Liver (tissue), 7 donors: ENCODE measurements at regions not wholly inside any gene's neighbourhood (a gene's known extent, or its start where the extent isn't known, plus 50 kb on each side); places are given as distances from the start of the nearest gene placed in this dataset.

Experiments
- DNase-seq: peaks from one replicate; pipeline ENCODE4 v3.0.0-alpha.2; 2017; ENCODE audit warnings: low spot score
- H3K27ac ChIP-seq, 2 donors: one replicate each; pipeline ENCODE4 v1.7.0; 2013; ENCODE audit warnings: inconsistent platforms in 2 of 2, low read length in 2 of 2, control low read depth in 1 of 2, low read depth in 1 of 2, mild to moderate bottlenecking in 1 of 2
- H3K27me3 ChIP-seq, 4 donors: one replicate each; pipeline versions ENCODE4 v1.6.1 to v1.7.0; 2013; ENCODE audit warnings: low read length in 3 of 4, inconsistent platforms in 1 of 4, mild to moderate bottlenecking in 1 of 4, moderate library complexity in 1 of 4; ENCODE audit not compliant: control insufficient read depth in 4 of 4, insufficient read depth in 4 of 4
- H3K36me3 ChIP-seq, 4 donors: one replicate each; pipeline versions ENCODE4 v1.6.1 to v1.7.0; 2013; ENCODE audit warnings: low read length in 3 of 4, mild to moderate bottlenecking in 3 of 4, low read depth in 1 of 4, moderate library complexity in 1 of 4; ENCODE audit not compliant: control insufficient read depth in 4 of 4, insufficient read depth in 3 of 4
- H3K4me1 ChIP-seq, 4 donors: one replicate each; pipeline versions ENCODE4 v1.6.1 to v1.7.0; 2013; ENCODE audit warnings: low read length in 3 of 4, mild to moderate bottlenecking in 3 of 4, moderate library complexity in 1 of 4; ENCODE audit not compliant: control insufficient read depth in 4 of 4, insufficient read depth in 4 of 4
- H3K4me3 ChIP-seq, 3 donors: one replicate each; pipeline versions ENCODE4 v1.6.1 to v1.7.0; 2013; ENCODE audit warnings: low read length in 3 of 3, control low read depth in 1 of 3, low read depth in 1 of 3, mild to moderate bottlenecking in 1 of 3
- H3K9ac ChIP-seq, 2 donors: one replicate each; pipeline ENCODE4 v1.7.0; 2013; ENCODE audit warnings: low read length in 2 of 2, mild to moderate bottlenecking in 2 of 2, moderate library complexity in 2 of 2, control low read depth in 1 of 2, low read depth in 1 of 2
- H3K9me3 ChIP-seq, 4 donors: one replicate each; pipeline versions ENCODE4 v1.6.1 to v1.7.0; 2013; ENCODE audit warnings: low read length in 3 of 4; ENCODE audit not compliant: control insufficient read depth in 4 of 4
- ATF3 ChIP-seq: IDR thresholded peaks from 2 replicates; pipeline ENCODE4 v1.6.1; 2016; ENCODE audit warnings: antibody characterized with exemption
- EGR1 ChIP-seq, 2 donors: IDR thresholded peaks; 2 replicates each; pipeline ENCODE4 v1.6.1; 2016 to 2018; ENCODE audit warnings: antibody characterized with exemption in 2 of 2, low read depth in 2 of 2
- FOXA1 ChIP-seq: IDR thresholded peaks from 2 replicates; pipeline ENCODE4 v1.6.1; 2016; ENCODE audit warnings: antibody characterized with exemption
- FOXA2 ChIP-seq: IDR thresholded peaks from 2 replicates; pipeline ENCODE4 v1.6.1; 2016; ENCODE audit warnings: antibody characterized with exemption
- GABPA ChIP-seq, 2 donors: IDR thresholded peaks in 1 of 2; conservative IDR thresholded peaks in 1 of 2; 2 replicates each; pipeline ENCODE4 v1.6.1; 2016; ENCODE audit warnings: antibody characterized with exemption in 2 of 2, mild to moderate bottlenecking in 1 of 2, moderate library complexity in 1 of 2
- HNF4A ChIP-seq, 2 donors: conservative IDR thresholded peaks; 2 replicates each; pipeline ENCODE4 v1.6.1; 2016; ENCODE audit warnings: antibody characterized with exemption in 2 of 2, mild to moderate bottlenecking in 2 of 2
- HNF4G ChIP-seq: IDR thresholded peaks from 2 replicates; pipeline ENCODE4 v1.6.1; 2016; ENCODE audit warnings: antibody characterized with exemption
- JUND ChIP-seq, 2 donors: IDR thresholded peaks; 2 replicates each; pipeline ENCODE4 v1.6.1; 2016; ENCODE audit warnings: antibody characterized with exemption in 2 of 2
- MAX ChIP-seq: IDR thresholded peaks from 2 replicates; pipeline ENCODE4 v1.6.1; 2016; ENCODE audit warnings: antibody characterized with exemption
- NR2F2 ChIP-seq: IDR thresholded peaks from 2 replicates; pipeline ENCODE4 v1.6.1; 2016; ENCODE audit warnings: antibody characterized with exemption
- REST ChIP-seq: IDR thresholded peaks from 2 replicates; pipeline ENCODE4 v1.6.1; 2016; ENCODE audit warnings: antibody characterized with exemption, mild to moderate bottlenecking
- RXRA ChIP-seq, 2 donors: IDR thresholded peaks; 2 replicates each; pipeline ENCODE4 v1.6.1; 2017 to 2018; ENCODE audit warnings: antibody characterized with exemption in 2 of 2, mild to moderate bottlenecking in 1 of 2
- SP1 ChIP-seq: IDR thresholded peaks from 2 replicates; pipeline ENCODE4 v1.6.1; 2018; ENCODE audit warnings: antibody characterized with exemption, mild to moderate bottlenecking
- TAF1 ChIP-seq: conservative IDR thresholded peaks from 2 replicates; pipeline ENCODE4 v1.6.1; 2016; ENCODE audit warnings: antibody characterized with exemption, mild to moderate bottlenecking
- YY1 ChIP-seq: IDR thresholded peaks from 2 replicates; pipeline ENCODE4 v1.6.1; 2016; ENCODE audit warnings: antibody characterized with exemption, mild to moderate bottlenecking
- ZBTB33 ChIP-seq: IDR thresholded peaks from 2 replicates; pipeline ENCODE4 v1.6.1; 2016; ENCODE audit warnings: antibody characterized with exemption
- WGBS: extraction: QIAGEN DNeasy Blood & Tissue Kit; methylation state at CpG from one replicate; pipeline ENCODE4 v1.1.7; 2013; 5-methylcytosine and 5-hydroxymethylcytosine counted together
- donor health status: healthy.
- donor health status: healthy.
- donor health status: healthy.
- donor health status: healthy.

- no peak overlapping the region for H3K9ac ChIP-seq
- no peak overlapping the region for H3K27ac ChIP-seq
- H3K27me3 ChIP-seq = peaks cover 0 to 3% (median 0%) of the 10 kb centered on the region in 4 donors
- H3K4me1 ChIP-seq = no peaks in the 10 kb centered on the region
- no peak overlapping the region for H3K4me3 ChIP-seq
- TF ChIP-seq TAF1 (no peak), JUND (IDR thresholded peaks at IDR 0.05) (no peak)
- 69% methylated on average over 18 of the region's 18 CpGs for WGBS
- DNase-seq = no peak
- H3K36me3 ChIP-seq = no peaks in the 10 kb centered on the region
- peaks cover 0 to 4% (median 2%) of the 10 kb centered on the region in 4 donors for H3K9me3 ChIP-seq
Measured at GRCh38 chr5:2196989-2197619, 314.4 kb upstream of the IRX4 start.

GRCh38 chr5:2196416-2196815 lies 313.7 kb upstream of the IRX4 start:
- peaks cover 0 to 3% (median 0%) of the 10 kb centered on the region in 4 donors for H3K27me3 ChIP-seq
- no peaks in the 10 kb centered on the region for H3K36me3 ChIP-seq
- peaks cover 0 to 4% (median 2%) of the 10 kb centered on the region in 4 donors for H3K9me3 ChIP-seq
- no peak overlapping the region for H3K4me3 ChIP-seq
- no peaks in the 10 kb centered on the region for H3K4me1 ChIP-seq
- H3K9ac ChIP-seq = no peak overlapping the region
- 61% methylated on average over 9 of the region's 9 CpGs for WGBS
- no peak overlapping the region for H3K27ac ChIP-seq
- no peak for TF ChIP-seq EGR1 (IDR thresholded peaks at IDR 0.05; ENCODE audit: low read depth in 2 of 2)
- no peak for TF ChIP-seq HNF4G
- no peak for TF ChIP-seq ATF3
- TF ChIP-seq FOXA2 = no peak
- TF ChIP-seq YY1 = no peak
- TF ChIP-seq NR2F2 = no peak
- TF ChIP-seq SP1 = no peak
- no peak for TF ChIP-seq HNF4A (conservative IDR thresholded peaks at IDR 0.05)
- no peak for TF ChIP-seq JUND (IDR thresholded peaks at IDR 0.05)
- no peak for TF ChIP-seq RXRA (IDR thresholded peaks at IDR 0.05)
- TF ChIP-seq TAF1 = no peak
- TF ChIP-seq REST = no peak
- TF ChIP-seq ZBTB33 = no peak
- DNase-seq = no peak

- Histone ChIP-seq H3K4me1 (no peaks in the 10 kb centered on the region), H3K36me3 (no peaks in the 10 kb centered on the region), H3K9me3 (peaks cover 0 to 4% (median 2%) of the 10 kb centered on the region in 4 donors), H3K4me3 (no peak overlapping the region), H3K27me3 (no peaks in the 10 kb centered on the region), H3K27ac (no peak overlapping the region), H3K9ac (no peak overlapping the region)
- WGBS = 50% methylated on average over 2 of the region's 2 CpGs
- DNase-seq = no peak
- no peak for TF ChIP-seq EGR1 (IDR thresholded peaks at IDR 0.05; ENCODE audit: low read depth in 2 of 2)
- TF ChIP-seq REST = no peak
- TF ChIP-seq FOXA1 = no peak
- no peak for TF ChIP-seq GABPA (IDR thresholded peaks at IDR 0.05 in 1 of 2, conservative IDR thresholded peaks at IDR 0.05 in 1 of 2)
- no peak for TF ChIP-seq MAX
- no peak for TF ChIP-seq NR2F2
- TF ChIP-seq RXRA (IDR thresholded peaks at IDR 0.05) = no peak
- no peak for TF ChIP-seq YY1
- no peak for TF ChIP-seq ATF3
- no peak for TF ChIP-seq JUND (IDR thresholded peaks at IDR 0.05)
Measured at GRCh38 chr5:2194949-2195348, 312.2 kb upstream of the IRX4 start.
